Endothelial cell of umbilical vein (primary cell): ENCODE measurements at regions not wholly inside any gene's neighbourhood (a gene's known extent, or its start where the extent isn't known, plus 50 kb on each side); places are given as distances from the start of the nearest gene placed in this dataset.

Experiments
- BruUV-seq: library from RNA; stranded (reverse); fragments of 400-500 nt; replicated peaks from 2 replicates; lab custom pipeline; 2021; lab: Mats Ljungman, UMichigan
- CTCF ChIA-PET: fragments of 300-600, 350-600 bp; sonication (Branson Sonifier 250); formaldehyde crosslinking; loops from one replicate; lab custom pipeline; 2021; ENCODE audit warnings: antibody characterized with exemption, inconsistent platforms; lab: Charles Lee
- POLR2A ChIA-PET: fragments of 300-600, 350-600 bp; sonication (Branson Sonifier 250); formaldehyde crosslinking; loops from one replicate; lab custom pipeline; 2021; ENCODE audit warnings: antibody characterized with exemption, inconsistent platforms; lab: Charles Lee
- DNase-seq: peaks from one replicate; pipeline ENCODE4 v3.0.0-alpha.2; 2011; ENCODE audit warnings: low read depth, low spot score
- FAIRE-seq: peaks from 2 replicates; lab custom pipeline; 2011; peaks lifted over from hg19 to GRCh38; lab: Jason Lieb, UNC
- H2AFZ ChIP-seq: 2 replicates; pipeline ENCODE4 v1.6.0; 2012; ENCODE audit warnings: low read depth, low read length, control low read depth, inconsistent platforms
- H3K27ac ChIP-seq: 2 replicates; pipeline ENCODE4 v1.5.1; 2011; ENCODE audit warnings: low read depth, mild to moderate bottlenecking, control low read depth, low read length, moderate library complexity; ENCODE audit not compliant: insufficient read depth
- H3K27me3 ChIP-seq, 2 experiments: 2 replicates each; pipeline versions ENCODE4 v1.6.0 to v1.6.1; 2011; ENCODE audit warnings: low read length in 2 of 2, mixed read lengths in 1 of 2; ENCODE audit not compliant: control insufficient read depth in 2 of 2, insufficient read depth in 2 of 2
- H3K36me3 ChIP-seq, 2 experiments: 2 replicates in 1 of 2; 3 replicates in 1 of 2; pipeline ENCODE4 v1.5.1; 2011; ENCODE audit warnings: low read length in 2 of 2, mild to moderate bottlenecking in 1 of 2, moderate library complexity in 1 of 2; ENCODE audit not compliant: control insufficient read depth in 2 of 2, insufficient read depth in 2 of 2; ENCODE audit errors: extremely low read depth in 1 of 2
- H3K4me1 ChIP-seq: 3 replicates; pipeline ENCODE4 v1.5.1; 2011; ENCODE audit warnings: mild to moderate bottlenecking, low read length; ENCODE audit not compliant: control insufficient read depth, insufficient read depth; ENCODE audit errors: extremely low read depth
- H3K4me2 ChIP-seq: 2 replicates; pipeline ENCODE4 v1.6.1; 2011; ENCODE audit warnings: low read length, control low read depth, mixed read lengths; ENCODE audit not compliant: insufficient read depth
- H3K4me3 ChIP-seq, 3 experiments: fragments of 200-600 bp in 1 of 3; sonication (generic), shearing (Covaris generic) in 1 of 3; replicated peaks in 1 of 3; 2 replicates each; pipeline ENCODE4 v1.5.1; 2011 to 2016; ENCODE audit warnings: control low read depth in 3 of 3, low read length in 3 of 3, mild to moderate bottlenecking in 2 of 3, inconsistent platforms in 1 of 3, low read depth in 1 of 3, moderate library complexity in 1 of 3; ENCODE audit not compliant: insufficient read depth in 1 of 3
- H3K79me2 ChIP-seq: 2 replicates; pipeline ENCODE4 v1.6.0; 2012; ENCODE audit warnings: low read length, inconsistent platforms; ENCODE audit not compliant: control insufficient read depth, insufficient read depth
- H3K9ac ChIP-seq: replicated peaks from 2 replicates; pipeline ENCODE3; 2011; ENCODE audit warnings: low read length, control low read depth; ENCODE audit not compliant: insufficient read depth; ENCODE audit errors: extremely low read depth
- H3K9me1 ChIP-seq: replicated peaks from 3 replicates; pipeline ENCODE4 v1.6.0; 2011; ENCODE audit warnings: mild to moderate bottlenecking, low read length; ENCODE audit not compliant: control insufficient read depth, insufficient read depth; ENCODE audit errors: extremely low read depth
- H3K9me3 ChIP-seq: replicated peaks from 2 replicates; pipeline ENCODE4 v1.5.1; 2012; ENCODE audit warnings: low read length, inconsistent platforms; ENCODE audit not compliant: control insufficient read depth, insufficient read depth
- H4K20me1 ChIP-seq: replicated peaks from 2 replicates; pipeline ENCODE3; 2011; ENCODE audit warnings: mild to moderate bottlenecking, low read length; ENCODE audit not compliant: control insufficient read depth, insufficient read depth; ENCODE audit errors: extremely low read depth
- CTCF ChIP-seq, 2 donors: IDR thresholded peaks; 1 replicate in 1 of 2; 2 replicates in 1 of 2; pipeline ENCODE4 v1.5.1; 2011; ENCODE audit warnings: low read length in 2 of 2, mild to moderate bottlenecking in 2 of 2, moderate library complexity in 2 of 2, control low read depth in 1 of 2, inconsistent platforms in 1 of 2, low read depth in 1 of 2; ENCODE audit not compliant: insufficient read depth in 1 of 2; ENCODE audit errors: extremely low read depth in 1 of 2
- EZH2 ChIP-seq: IDR thresholded peaks from 2 replicates; pipeline ENCODE4 v1.6.1; 2012; ENCODE audit warnings: borderline replicate concordance, low read depth, mild to moderate bottlenecking, moderate library complexity, low read length, inconsistent platforms; ENCODE audit not compliant: severe bottlenecking
- FOS ChIP-seq: IDR thresholded peaks from 2 replicates; pipeline ENCODE4 v1.6.1; 2011; ENCODE audit warnings: mild to moderate bottlenecking, low read length, moderate library complexity, borderline replicate concordance; ENCODE audit not compliant: insufficient read depth
- GATA2 ChIP-seq: IDR thresholded peaks from 2 replicates; pipeline ENCODE4 v1.7.0; 2011; ENCODE audit warnings: low read depth, mild to moderate bottlenecking, moderate library complexity, mixed read lengths, low read length; ENCODE audit not compliant: insufficient read length, insufficient read depth
- JUN ChIP-seq: IDR thresholded peaks from 2 replicates; pipeline ENCODE4 v1.6.1; 2011; ENCODE audit warnings: borderline replicate concordance, low read depth; ENCODE audit not compliant: insufficient read length, insufficient read depth
- MAX ChIP-seq: IDR thresholded peaks from 2 replicates; pipeline ENCODE4 v1.6.1; 2011; ENCODE audit not compliant: insufficient read depth, insufficient read length
- MYC ChIP-seq: IDR thresholded peaks from one replicate; pipeline ENCODE4 v1.6.1; 2011; ENCODE audit warnings: mild to moderate bottlenecking, low read depth, low read length
- POLR2A ChIP-seq: IDR thresholded peaks from 2 replicates; pipeline ENCODE4 v1.6.1; 2012; ENCODE audit warnings: low read depth, mild to moderate bottlenecking, control low read depth, low read length
- POLR2AphosphoS5 ChIP-seq: IDR thresholded peaks from 2 replicates; pipeline ENCODE4 v1.6.1; 2012; ENCODE audit warnings: low read depth, mild to moderate bottlenecking, control low read depth, low read length, moderate library complexity; ENCODE audit not compliant: insufficient read depth
- dilution Hi-C: fragments of 300-500 bp; cut with MboI; formaldehyde crosslinking; loops from one replicate; pipeline ENCODE4 v1.15.0; 2019; ENCODE audit warnings: low sequenced_read_pairs; ENCODE audit not compliant: extremely low pct_ligation_motif_present
- intact Hi-C: fragments of 100-400 bp; cut with micrococcal nuclease; formaldehyde crosslinking; loops from one replicate; pipeline ENCODE4 v1.10.0; 2022

- H3K4me2 ChIP-seq, result no peak overlapping the region
- FAIRE-seq (no peak), DNase-seq (no peak)
- H3K9me3 ChIP-seq, result no peaks in the 10 kb centered on the region
- no peaks in the 10 kb centered on the region for H3K36me3 ChIP-seq
- no peaks in the 10 kb centered on the region for H3K79me2 ChIP-seq
- intact Hi-C loops, result no loop called here
- dilution Hi-C loops, result no loop called here
- no peak overlapping the region for H3K4me3 ChIP-seq
- CTCF ChIA-PET, result no interaction called here
- no peaks in the 10 kb centered on the region for H3K27me3 ChIP-seq
- no peak overlapping the region for H2AFZ ChIP-seq
- H3K9me1 ChIP-seq, result no peaks in the 10 kb centered on the region
- H4K20me1 ChIP-seq, result no peaks in the 10 kb centered on the region
- BruUV-seq, result no TSS peak
- POLR2A ChIA-PET, result no interaction called here
- TF ChIP-seq GATA2 (no peak), POLR2A (no peak), MAX (no peak), POLR2AphosphoS5 (no peak), MYC (no peak), CTCF (IDR thresholded peaks at IDR 0.05; ENCODE audit: extremely low read depth in 1 of 2, insufficient read depth in 1 of 2, low read depth in 1 of 2, low read length in 2 of 2) (no peak), EZH2 (no peak), FOS (no peak), JUN (no peak)
- peaks cover 3% of the 10 kb centered on the region for H3K4me1 ChIP-seq
- no peak overlapping the region for H3K27ac ChIP-seq
- no peak overlapping the region for H3K9ac ChIP-seq
Observed at GRCh38 chr5:13244151-13244550, 700.3 kb downstream of the DNAH5 start.
